NCI-H2196 (cell line): ENCODE measurements at regions not wholly inside any gene's neighbourhood (a gene's known extent, or its start where the extent isn't known, plus 50 kb on each side); places are given as distances from the start of the nearest gene placed in this dataset.

Experiments used
- DNase-seq: peaks from one replicate; lab custom pipeline; 2025; ENCODE audit not compliant: unreplicated experiment; lab: John Stamatoyannopoulos, UW

- no peak for DNase-seq
These were observed 553.1 kb upstream of the MAN1A1 start for GRCh38 chr6:119902681-119903080.

DNA sequence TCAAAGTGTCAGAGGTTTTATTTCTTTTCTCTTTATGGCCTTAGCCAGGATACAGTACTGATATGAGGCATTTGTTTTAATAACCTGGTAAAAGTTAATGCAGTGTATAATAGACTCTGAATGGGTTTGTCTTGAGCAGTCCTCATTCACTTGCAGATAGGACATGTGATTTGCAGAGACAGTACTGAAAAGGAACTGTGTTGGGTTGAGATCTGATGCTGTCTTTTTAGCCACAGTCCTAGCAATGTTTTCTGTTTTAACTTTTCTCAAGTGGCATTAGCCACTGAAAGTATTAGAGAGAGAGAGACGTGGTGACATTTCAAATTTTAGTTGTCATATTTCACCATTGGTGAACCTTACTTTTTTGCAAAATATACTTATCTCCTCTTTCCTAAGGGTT is 547.2 kb upstream of the MAN1A1 start:
- no peak for DNase-seq

GRCh38 chr6:119895626-119896025 is 546.1 kb upstream of the MAN1A1 start:
- DNase-seq, result no peak

- DNase-seq, result no peak
These were observed 545.2 kb upstream of the MAN1A1 start for GRCh38 chr6:119894811-119895210.

DNA sequence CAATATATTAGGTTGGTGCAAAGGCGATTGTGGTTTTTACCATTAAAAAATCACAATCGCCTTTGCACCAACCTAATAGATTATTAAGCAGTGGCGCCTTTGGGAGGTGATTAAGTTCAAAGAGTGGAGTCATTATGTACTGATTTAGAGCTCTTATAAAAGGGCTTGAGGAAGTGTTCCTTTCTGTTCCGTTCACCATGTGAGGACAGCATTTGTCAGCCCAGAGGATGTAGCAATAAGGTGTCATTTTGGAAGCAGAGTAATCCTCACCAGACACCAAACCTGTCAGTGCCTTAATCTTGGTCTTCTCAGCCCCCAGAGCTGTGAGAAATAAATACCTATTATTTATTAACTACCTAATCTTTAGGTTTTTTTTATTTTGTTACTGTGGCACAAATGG is 542.1 kb upstream of the MAN1A1 start:
- DNase-seq, result no peak

DNA sequence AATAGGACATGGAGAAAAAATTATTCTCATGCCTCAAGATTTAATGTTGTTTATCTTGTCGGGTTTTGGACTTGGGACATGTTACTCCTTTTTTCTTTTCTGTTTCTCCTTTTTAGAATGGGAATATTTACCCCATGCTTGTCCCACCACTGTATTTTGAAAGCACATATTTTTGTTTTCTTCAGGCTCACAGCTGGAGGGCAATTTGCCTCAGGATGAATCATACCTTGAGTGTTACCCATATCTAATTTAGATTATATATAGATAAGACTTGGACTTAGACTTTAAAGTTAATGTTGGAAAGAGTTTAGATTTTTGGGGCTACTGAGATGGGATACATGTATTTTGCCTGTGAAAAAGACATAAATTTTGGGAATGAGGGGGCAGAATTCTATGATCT is 541.6 kb upstream of the MAN1A1 start:
- DNase-seq, result no peak

- no peak for DNase-seq
These were observed 540.9 kb upstream of the MAN1A1 start for GRCh38 chr6:119890470-119890869.

DNA sequence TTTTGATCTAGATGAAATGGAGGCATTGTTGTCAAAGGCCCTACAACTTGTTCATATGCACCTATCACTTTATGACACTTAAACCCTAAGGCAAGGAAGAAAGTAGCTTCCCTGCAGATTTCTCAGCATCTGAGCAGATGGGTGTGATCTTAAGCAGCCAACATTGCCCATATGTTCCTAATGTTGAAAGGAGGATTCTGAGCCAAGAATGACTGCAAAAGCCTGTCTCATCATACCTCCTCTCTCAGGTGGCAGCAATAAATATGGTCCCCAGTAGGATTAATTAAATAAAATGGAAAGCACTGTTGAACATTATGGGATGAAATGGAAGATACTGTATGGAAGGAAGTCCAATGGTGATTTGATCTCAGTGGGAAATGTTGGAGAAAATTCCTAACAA is 538.1 kb upstream of the MAN1A1 start:
- DNase-seq, result no peak

- no peak for DNase-seq
These were observed 531.9 kb upstream of the MAN1A1 start for GRCh38 chr6:119881416-119881815.

DNA sequence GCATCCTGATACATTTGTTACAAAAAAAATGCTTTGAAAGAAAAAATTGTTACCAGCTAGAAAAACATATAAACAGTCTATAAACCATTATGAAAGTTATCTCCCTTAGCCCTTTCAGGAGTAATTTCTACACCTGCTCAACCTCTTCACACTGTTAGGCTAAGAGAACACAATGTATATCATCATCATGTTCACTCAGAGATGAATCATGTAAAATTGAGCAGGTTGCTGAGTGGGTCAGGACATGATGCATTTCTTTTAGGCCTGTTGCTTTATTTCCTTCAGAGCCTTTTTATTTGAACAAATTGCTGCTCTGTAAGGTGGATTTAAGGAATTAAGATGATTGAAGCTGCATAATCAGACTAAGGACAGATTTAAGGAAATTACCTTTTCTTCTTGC is 531.3 kb upstream of the MAN1A1 start:
- DNase-seq, result no peak

- DNase-seq, result no peak
These were observed 530.2 kb upstream of the MAN1A1 start for GRCh38 chr6:119879731-119880130.

DNA sequence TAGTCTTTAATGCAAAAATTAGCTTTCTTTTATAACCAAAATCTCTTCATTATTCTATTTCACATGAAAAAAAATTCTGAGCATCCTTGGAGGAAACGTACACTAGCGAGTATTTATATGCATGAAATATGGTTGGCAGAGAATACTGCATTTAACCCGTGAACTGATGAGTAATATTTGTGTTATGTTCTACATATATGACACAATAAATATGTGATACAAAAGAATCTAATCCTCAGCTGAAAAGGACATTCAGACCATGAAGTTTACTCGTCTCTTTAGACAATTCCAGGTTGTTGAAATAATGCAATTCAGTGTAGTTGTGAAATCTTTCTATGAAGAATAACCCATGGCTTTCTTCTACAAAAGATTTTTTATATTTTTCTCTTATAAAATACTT is 524.8 kb upstream of the MAN1A1 start:
- no peak for DNase-seq

DNA sequence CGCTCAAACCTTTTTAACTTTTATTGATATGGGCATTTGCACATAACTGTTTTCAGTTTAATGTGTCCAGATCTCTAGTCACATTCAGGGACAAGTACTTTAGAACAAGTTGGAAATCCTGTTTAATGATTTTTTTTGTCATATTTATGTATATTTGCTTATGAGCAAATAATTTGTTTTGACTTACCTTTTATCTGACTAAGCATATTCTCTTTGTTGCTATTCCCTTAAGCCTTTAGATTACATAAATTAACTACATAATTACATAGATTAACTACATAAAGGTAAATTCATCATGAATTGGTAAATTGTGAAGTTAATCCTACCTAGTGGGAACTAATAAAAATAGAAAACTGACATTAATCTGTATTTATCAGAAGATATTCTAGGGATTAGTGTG is 523.5 kb upstream of the MAN1A1 start:
- DNase-seq, result no peak

GRCh38 chr6:119871520-119871919 is 522.0 kb upstream of the MAN1A1 start:
- no peak for DNase-seq

DNA sequence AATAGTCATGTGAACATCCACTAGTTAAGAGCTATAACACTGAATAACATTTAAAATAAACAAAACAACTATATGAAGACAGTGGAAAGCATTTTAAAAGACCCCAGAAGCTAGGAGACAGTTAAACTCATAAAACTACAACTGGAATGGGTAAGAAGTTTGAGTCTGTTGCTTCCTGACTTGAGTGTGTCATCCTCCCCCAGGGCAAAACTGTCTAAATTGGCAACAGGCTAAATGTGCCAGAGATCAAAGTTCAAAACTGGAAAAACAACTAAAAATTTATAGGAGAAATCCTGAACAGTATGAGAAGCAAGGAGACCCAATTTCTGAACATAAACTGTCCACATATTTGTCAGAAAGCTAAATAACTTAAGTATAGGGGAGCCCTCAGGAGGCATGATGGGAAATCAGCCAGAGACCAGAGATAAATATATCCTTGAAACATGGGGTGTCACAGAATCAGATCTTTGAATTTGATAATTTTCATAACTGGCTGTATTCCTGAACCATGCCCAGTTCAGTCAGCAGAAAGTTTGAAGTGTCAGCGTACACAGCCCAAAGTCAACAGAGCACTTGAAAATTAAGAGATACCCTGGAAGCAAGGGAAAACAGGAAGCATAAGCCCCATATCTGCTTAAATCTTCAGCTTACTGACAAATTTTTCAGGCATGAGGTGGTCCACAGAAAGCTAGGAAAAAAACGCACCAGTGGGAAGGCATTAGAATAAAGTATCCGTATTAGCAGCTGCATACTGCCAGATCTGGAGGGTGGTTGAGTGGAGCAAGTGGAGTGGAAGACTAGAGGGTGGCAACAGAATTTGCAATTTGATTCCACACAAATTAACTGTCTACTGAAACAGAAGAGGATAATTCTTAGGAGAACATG is 516.1 kb upstream of the MAN1A1 start:
- no peak for DNase-seq

DNA sequence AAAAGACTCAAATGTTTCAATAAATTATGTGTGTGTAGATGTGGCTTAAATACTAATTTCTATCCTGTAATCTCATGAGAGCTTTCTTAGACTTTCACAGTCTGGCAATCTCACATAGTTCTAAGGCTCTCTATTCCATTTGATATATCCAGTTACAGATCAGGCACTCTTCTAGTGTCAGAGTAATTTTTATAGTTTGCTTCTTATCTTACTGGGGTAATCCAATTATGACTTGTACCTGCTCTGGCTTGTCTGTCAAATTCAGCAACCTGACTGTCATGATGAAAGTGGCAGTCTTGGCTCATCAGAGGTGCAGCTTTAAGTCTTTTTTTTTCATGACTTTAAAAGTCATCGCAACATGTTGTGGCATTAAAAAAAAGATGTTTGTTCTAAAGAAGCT is 513.2 kb upstream of the MAN1A1 start:
- DNase-seq, result no peak

GRCh38 chr6:119858901-119859300 is 509.3 kb upstream of the MAN1A1 start:
- no peak for DNase-seq

DNA sequence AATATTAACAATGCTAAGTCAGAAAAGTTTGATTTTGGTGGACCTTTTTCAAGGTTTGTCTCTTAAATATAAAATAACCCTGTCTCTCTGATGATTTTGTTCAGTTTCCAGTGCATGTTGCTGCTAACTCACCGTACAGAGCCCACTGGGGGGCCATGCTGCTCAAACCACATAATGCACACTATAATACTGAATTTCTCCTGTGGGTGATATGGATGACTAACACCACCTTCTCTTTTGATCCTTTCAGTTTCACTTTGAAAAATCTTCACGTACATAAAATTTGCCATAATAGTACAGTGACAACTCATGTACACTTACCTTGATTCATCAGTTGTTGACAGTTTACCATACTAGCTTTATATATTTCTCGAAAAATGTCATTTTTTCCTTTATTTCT is 506.6 kb upstream of the MAN1A1 start:
- no peak for DNase-seq

DNA sequence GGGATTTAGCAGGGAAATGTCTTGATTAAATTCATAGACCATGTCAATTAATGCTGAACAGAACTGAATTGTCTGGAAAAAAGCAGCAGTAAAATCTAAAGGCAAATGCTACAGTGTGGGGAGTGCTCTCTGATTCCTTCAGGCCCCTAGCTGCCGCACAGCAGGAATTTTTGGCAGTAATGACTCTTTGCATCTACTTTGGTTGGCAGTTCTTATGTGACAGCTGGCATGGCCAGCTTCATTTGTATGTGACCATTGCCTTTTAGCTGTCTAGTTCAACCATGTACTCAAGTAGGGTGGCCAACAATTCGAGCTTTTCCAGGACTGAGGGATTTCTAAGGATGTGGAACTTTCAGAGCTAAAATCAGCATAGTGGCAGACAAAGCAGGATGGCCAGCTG is 499.1 kb upstream of the MAN1A1 start:
- DNase-seq, result no peak

DNA sequence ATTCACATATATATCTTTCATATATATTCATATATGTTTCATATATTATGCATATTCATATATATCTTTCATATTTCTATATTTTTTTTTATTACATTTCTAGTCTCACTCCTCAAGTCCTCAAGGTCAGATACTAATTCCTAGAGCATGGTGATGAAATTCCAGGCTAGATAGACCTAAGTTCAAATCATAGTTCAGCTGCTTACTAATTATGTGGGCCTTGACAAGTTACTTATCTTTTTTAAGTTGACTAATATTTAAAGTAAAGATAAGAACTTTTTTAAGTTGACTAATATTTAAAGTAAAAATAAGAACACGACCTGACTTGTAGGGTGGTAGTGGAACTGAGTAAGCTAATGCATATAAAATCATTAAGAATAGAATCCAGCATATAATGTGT is 495.6 kb upstream of the MAN1A1 start:
- no peak for DNase-seq

GRCh38 chr6:119844387-119844786 is 494.8 kb upstream of the MAN1A1 start:
- DNase-seq, result no peak

GRCh38 chr6:119842191-119842590 is 492.6 kb upstream of the MAN1A1 start:
- DNase-seq, result no peak

DNA sequence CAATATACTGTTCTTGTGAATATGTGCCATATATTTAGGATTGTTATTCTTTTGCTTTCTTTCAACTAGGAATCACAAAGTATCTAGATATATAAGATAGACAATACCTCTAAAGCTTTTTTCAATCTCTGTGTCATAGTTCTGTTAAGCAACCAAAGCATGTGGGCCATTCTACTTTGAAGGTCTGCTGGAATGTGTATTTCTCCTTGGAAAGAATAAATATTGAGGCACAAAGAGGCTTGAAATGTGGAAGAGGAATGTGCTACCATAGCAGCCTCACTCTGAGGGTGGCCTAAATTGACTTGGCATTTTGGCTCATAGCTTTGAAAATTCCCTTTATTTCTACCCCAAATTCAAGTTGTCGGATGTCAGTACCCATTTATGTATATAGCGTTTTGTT is 488.5 kb upstream of the MAN1A1 start:
- DNase-seq, result no peak
